Mesothelial cell of epicardium (in vitro differentiated cells): ENCODE measurements at regions not wholly inside any gene's neighbourhood (a gene's known extent, or its start where the extent isn't known, plus 50 kb on each side); places are given as distances from the start of the nearest gene placed in this dataset.

Source experiments
- DNase-seq, 2 experiments: peaks; one replicate each; pipeline ENCODE4 v3.0.0; 2021; ENCODE audit warnings: low spot score in 2 of 2; ENCODE audit not compliant: unreplicated experiment in 2 of 2
- H3K27ac Mint-ChIP-seq: 2 replicates; pipeline ENCODE4 v1.8.0; 2021; ENCODE audit warnings: mixed read lengths
- H3K27me3 Mint-ChIP-seq: 2 replicates; pipeline ENCODE4 v1.8.0; 2021; ENCODE audit warnings: low read depth, mixed read lengths
- H3K36me3 Mint-ChIP-seq: 2 replicates; pipeline ENCODE4 v1.8.0; 2021; ENCODE audit warnings: mixed read lengths
- H3K4me1 Mint-ChIP-seq: 2 replicates; pipeline ENCODE4 v1.8.0; 2021; ENCODE audit warnings: mixed read lengths
- H3K4me3 Mint-ChIP-seq: 2 replicates; pipeline ENCODE4 v1.8.0; 2021; ENCODE audit warnings: mild to moderate bottlenecking, moderate library complexity, mixed read lengths
- H3K9me3 Mint-ChIP-seq: 2 replicates; pipeline ENCODE4 v1.8.0; 2021; ENCODE audit warnings: mixed read lengths
- TF ChIP-seq, protein P1 (sequence below): fragments of 200-600 bp; sonication (generic); IDR thresholded peaks from one replicate; pipeline ENCODE4 v1.5.0; 2021; ENCODE audit warnings: antibody characterized with exemption; ENCODE audit not compliant: unreplicated experiment

DNA sequence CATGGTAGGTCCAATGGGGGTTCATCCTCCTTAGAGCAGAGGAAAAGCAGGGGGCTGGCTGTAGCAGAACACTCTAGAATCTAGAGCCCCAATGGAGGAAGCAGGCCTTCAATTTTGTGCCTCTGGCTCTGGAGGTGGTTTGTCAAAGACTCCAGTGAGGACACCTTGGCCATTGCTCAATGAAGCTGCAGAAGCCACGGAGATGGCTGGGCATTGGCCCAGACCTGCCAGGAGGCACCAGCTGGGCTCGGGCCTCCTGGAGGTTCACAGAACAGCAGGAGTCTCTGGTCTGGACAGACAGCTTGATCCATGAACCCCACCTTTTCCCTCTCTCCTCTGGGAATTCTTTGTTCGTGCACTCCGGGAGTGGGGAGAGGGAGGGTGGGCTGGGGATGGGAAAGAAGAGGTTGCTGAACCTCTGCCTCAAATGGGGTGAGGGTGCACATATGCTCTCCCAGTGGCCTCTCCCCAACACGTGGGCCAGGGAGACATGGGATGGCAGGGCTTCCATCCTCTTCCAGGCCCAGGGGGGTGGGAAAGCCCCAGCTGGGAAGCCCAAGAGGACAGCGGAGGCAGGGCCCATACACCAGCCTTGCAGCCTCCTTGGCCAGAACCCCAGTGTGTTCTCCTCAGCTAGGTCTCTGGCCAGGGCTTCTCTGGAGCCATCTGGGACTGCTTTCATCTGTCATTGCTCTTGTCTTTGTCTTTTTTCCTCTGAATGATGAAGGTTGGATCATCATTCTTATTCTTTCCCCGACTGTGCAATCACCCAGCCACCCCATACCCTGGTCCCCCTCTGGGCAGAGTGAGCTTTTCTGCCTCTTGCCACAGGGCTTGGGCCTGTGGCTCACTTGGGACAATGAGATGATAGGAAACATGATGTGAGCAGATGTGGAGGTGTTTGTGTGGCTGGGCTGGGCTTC is 1019.4 kb downstream of the BRD1 start:
- peaks cover 2% of the 10 kb centered on the region for H3K27me3 Mint-ChIP-seq
- no peaks in the 10 kb centered on the region for H3K4me1 Mint-ChIP-seq
- H3K4me3 Mint-ChIP-seq, result no peak overlapping the region
- TF ChIP-seq, protein P1, sequence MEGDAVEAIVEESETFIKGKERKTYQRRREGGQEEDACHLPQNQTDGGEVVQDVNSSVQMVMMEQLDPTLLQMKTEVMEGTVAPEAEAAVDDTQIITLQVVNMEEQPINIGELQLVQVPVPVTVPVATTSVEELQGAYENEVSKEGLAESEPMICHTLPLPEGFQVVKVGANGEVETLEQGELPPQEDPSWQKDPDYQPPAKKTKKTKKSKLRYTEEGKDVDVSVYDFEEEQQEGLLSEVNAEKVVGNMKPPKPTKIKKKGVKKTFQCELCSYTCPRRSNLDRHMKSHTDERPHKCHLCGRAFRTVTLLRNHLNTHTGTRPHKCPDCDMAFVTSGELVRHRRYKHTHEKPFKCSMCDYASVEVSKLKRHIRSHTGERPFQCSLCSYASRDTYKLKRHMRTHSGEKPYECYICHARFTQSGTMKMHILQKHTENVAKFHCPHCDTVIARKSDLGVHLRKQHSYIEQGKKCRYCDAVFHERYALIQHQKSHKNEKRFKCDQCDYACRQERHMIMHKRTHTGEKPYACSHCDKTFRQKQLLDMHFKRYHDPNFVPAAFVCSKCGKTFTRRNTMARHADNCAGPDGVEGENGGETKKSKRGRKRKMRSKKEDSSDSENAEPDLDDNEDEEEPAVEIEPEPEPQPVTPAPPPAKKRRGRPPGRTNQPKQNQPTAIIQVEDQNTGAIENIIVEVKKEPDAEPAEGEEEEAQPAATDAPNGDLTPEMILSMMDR, result no peak
- no peak overlapping the region for H3K27ac Mint-ChIP-seq
- H3K36me3 Mint-ChIP-seq, result no peaks in the 10 kb centered on the region
- H3K9me3 Mint-ChIP-seq, result peaks cover 4% of the 10 kb centered on the region
- no peak for DNase-seq

- Mint-ChIP-seq H3K4me3 (no peak overlapping the region), H3K27ac (no peak overlapping the region), H3K4me1 (no peaks in the 10 kb centered on the region), H3K36me3 (no peaks in the 10 kb centered on the region), H3K27me3 (peaks cover 2% of the 10 kb centered on the region), H3K9me3 (peaks cover 4% of the 10 kb centered on the region)
- TF ChIP-seq, protein P1, result no peak
- DNase-seq, result no peak
Observed at GRCh38 chr22:48807155-48807554, 1020.5 kb downstream of the BRD1 start.

DNA sequence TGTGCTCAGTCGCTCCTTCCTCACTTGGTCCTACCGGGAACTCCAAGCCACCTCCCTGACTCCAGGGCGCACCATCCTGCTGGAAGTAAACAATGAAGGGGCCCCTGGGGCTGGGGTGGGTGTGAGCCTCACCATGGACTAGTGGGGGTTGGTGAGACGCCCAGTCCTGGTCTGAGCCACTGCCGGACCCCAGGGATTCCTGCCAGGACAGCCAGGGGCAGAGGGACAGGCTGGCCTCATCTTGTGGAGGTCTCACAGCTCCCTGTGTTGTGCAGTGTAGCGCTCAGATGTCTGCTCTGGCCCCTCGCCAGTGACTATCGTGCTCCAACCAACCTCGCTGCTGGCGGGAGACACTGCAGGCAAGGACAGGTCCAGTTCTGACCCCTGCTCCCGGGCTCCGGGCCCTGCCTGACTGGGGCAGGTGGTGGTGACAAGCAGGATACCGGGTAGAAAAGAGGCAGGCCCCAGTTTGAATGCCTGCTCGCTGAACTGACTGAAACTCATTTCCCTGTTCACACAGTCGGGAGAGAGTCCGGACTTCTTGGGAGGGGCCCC is 1021.4 kb downstream of the BRD1 start:
- DNase-seq, result no peak
- H3K4me3 Mint-ChIP-seq, result no peak overlapping the region
- H3K27ac Mint-ChIP-seq, result no peak overlapping the region
- peaks cover 4% of the 10 kb centered on the region for H3K9me3 Mint-ChIP-seq
- no peaks in the 10 kb centered on the region for H3K4me1 Mint-ChIP-seq
- TF ChIP-seq, protein P1, result no peak
- no peaks in the 10 kb centered on the region for H3K36me3 Mint-ChIP-seq
- H3K27me3 Mint-ChIP-seq, result peaks cover 2% of the 10 kb centered on the region

GRCh38 chr22:48805516-48805915 is 1022.2 kb downstream of the BRD1 start:
- Mint-ChIP-seq H3K27ac (no peak overlapping the region), H3K36me3 (no peaks in the 10 kb centered on the region)
- TF ChIP-seq, protein P1, result no peak

GRCh38 chr22:48804811-48805301 is 1022.8 kb downstream of the BRD1 start:
- no peaks in the 10 kb centered on the region for H3K36me3 Mint-ChIP-seq
- peaks cover 2% of the 10 kb centered on the region for H3K27me3 Mint-ChIP-seq
- H3K27ac Mint-ChIP-seq, result no peak overlapping the region
- TF ChIP-seq, protein P1, result no peak
- H3K4me1 Mint-ChIP-seq, result no peaks in the 10 kb centered on the region
- H3K9me3 Mint-ChIP-seq, result peaks cover 4% of the 10 kb centered on the region
- H3K4me3 Mint-ChIP-seq, result no peak overlapping the region
- no peak for DNase-seq

More at GRCh38 chr22:48805516-48805915, 1022.2 kb downstream of the BRD1 start:
- DNase-seq, result no peak
- peaks cover 2% of the 10 kb centered on the region for H3K27me3 Mint-ChIP-seq
- peaks cover 4% of the 10 kb centered on the region for H3K9me3 Mint-ChIP-seq
- H3K4me3 Mint-ChIP-seq, result no peak overlapping the region
- no peaks in the 10 kb centered on the region for H3K4me1 Mint-ChIP-seq
